Naive thymus-derived CD8-positive, alpha-beta T cell (primary cell): ENCODE measurements at regions not wholly inside any gene's neighbourhood (a gene's known extent, or its start where the extent isn't known, plus 50 kb on each side); places are given as distances from the start of the nearest gene placed in this dataset.
"Not testable (repeated sequence)": the region's sequence is repeated elsewhere in the genome, so short reads cannot be mapped to it uniquely, and the experiment has no call there.

ENCODE experiments used
- ATAC-seq, 2 donors: fragments of 150-1000 bp; cut with Tn5 transposase in 1 of 2; sonication (Bioruptor Pico), chemical (Tn5 transposase) in 1 of 2; 1 replicate in 1 of 2; 2 replicates in 1 of 2; pipeline ENCODE4 v1.10.0; 2021; ENCODE audit warnings: mild to moderate bottlenecking in 2 of 2, moderate library complexity in 2 of 2
- POLR2A ChIA-PET: fragments of 350-600 bp; sonication (Branson Sonifier 250); formaldehyde crosslinking; loops from one replicate; lab custom pipeline; 2021; ENCODE audit warnings: antibody characterized with exemption; lab: Charles Lee
- DNase-seq, 10 donors: peaks; one replicate each; pipeline versions ENCODE4 v3.0.0 to v3.0.0-alpha.2; 2020 to 2022
- H3K27ac Mint-ChIP-seq, 10 donors: one replicate each; pipeline ENCODE4 v1.8.0; 2020 to 2022; ENCODE audit warnings: mild to moderate bottlenecking in 10 of 10, mixed read lengths in 10 of 10, moderate library complexity in 4 of 10, inconsistent platforms in 1 of 10
- H3K27me3 Mint-ChIP-seq, 5 donors: one replicate each; pipeline ENCODE4 v1.8.0; 2021 to 2022; ENCODE audit warnings: mixed read lengths in 5 of 5
- H3K36me3 Mint-ChIP-seq, 3 donors: one replicate each; pipeline ENCODE4 v1.8.0; 2020 to 2022; ENCODE audit warnings: mixed read lengths in 3 of 3, mild to moderate bottlenecking in 2 of 3, inconsistent platforms in 1 of 3
- H3K4me1 Mint-ChIP-seq, 4 donors: one replicate each; pipeline ENCODE4 v1.8.0; 2021 to 2022; ENCODE audit warnings: mixed read lengths in 4 of 4
- H3K4me3 Mint-ChIP-seq, 10 donors: one replicate each; pipeline ENCODE4 v1.8.0; 2020 to 2022; ENCODE audit warnings: mild to moderate bottlenecking in 10 of 10, mixed read lengths in 10 of 10, moderate library complexity in 6 of 10, inconsistent platforms in 1 of 10
- H3K9me3 Mint-ChIP-seq, 9 donors: one replicate each; pipeline ENCODE4 v1.8.0; 2020 to 2022; ENCODE audit warnings: mixed read lengths in 9 of 9, mild to moderate bottlenecking in 3 of 9, inconsistent platforms in 1 of 9, moderate library complexity in 1 of 9

DNA sequence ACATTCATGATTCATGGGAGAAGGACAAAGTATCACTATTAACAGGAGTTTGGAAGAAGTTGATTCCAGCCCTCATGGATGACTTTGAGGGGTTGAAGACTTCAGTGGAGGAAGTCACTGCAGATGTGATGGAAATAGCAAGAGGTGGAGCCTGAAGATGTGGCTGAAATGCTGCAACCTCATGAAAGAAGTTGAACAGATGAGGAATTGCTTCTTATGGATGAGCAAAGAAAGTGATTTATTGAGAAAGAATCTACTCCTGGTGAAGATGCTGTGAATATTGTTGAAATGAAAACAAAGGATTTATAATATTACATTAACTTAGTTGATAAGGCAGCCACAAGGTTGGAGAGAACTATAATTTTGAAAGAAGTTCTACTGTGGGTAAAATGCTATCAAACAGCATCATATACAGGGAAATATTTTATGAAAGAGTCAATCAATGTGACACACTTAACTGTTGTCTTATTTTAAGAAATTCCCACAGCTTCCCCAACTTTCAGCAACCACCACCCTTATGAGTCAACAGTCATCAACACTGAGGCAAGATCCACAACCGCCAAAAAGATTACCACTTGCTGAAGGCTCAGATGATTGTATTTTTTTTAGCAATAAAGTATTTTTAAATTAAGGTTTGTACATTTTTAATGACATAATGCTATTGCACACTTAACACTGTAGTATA lies 302.6 kb downstream of the CBLL2 start:
- Mint-ChIP-seq H3K9me3 (peaks cover 0 to 5% (median 0%) of the 10 kb centered on the region in 9 donors), H3K36me3 (no peaks in the 10 kb centered on the region), H3K27me3 (no peaks in the 10 kb centered on the region), H3K27ac (no peak overlapping the region), H3K4me1 (no peaks in the 10 kb centered on the region), H3K4me3 (no peak overlapping the region)
- POLR2A ChIA-PET = no interaction called here
- DNase-seq = no peak
- no peak for ATAC-seq

DNA sequence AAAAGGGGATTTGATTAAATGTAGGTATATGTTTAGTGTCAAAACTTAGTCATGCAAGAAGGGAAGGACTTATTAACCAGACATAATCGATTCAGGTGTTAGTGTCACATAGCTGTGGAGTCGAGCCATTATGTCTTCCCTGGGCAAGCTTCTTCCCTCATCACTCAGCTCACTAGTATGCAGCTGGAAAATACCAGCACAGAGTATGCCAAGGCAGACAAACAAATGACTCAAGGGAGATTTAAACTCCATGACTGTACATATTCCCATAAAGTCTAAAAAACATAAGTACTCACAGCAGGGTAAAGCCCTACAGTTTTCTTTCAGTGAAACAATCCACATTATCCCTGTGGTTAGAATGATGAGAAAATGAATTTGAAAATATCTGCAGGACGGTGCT lies 304.5 kb downstream of the CBLL2 start:
- no peaks in the 10 kb centered on the region for H3K4me1 Mint-ChIP-seq
- H3K27ac Mint-ChIP-seq = no peak overlapping the region
- ATAC-seq = no peak

DNA sequence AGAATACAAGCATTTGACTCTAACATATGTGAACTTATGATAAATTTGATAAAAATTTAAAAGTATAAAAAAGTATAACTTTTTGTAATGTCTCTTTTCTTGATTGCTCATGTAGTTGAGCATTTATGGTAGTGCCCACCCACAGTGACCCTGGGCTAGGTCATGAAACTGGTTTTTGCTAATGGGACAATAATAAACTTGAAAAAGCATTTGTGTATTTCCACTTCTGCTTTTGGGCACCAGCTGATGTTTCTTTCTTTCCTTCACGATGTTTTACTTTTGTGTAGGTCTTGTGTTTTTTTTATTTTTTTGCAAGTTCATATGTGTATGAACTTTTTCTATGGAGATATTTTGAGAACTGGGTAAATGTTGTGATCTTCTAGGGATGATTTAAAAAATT lies 313.1 kb downstream of the CBLL2 start:
- Mint-ChIP-seq H3K27ac (no peak overlapping the region), H3K4me1 (no peaks in the 10 kb centered on the region), H3K4me3 (no peak overlapping the region), H3K27me3 (no peaks in the 10 kb centered on the region), H3K9me3 (peaks cover 0 to 8% (median 0%) of the 10 kb centered on the region in 9 donors), H3K36me3 (no peaks in the 10 kb centered on the region)
- DNase-seq (no peak), ATAC-seq (no peak)
- POLR2A ChIA-PET = no interaction called here

More for the DNA sequence above, 304.5 kb downstream of the CBLL2 start:
- POLR2A ChIA-PET = no interaction called here
- H3K27me3 Mint-ChIP-seq = no peaks in the 10 kb centered on the region
- H3K4me3 Mint-ChIP-seq = no peak overlapping the region
- no peak for DNase-seq
- H3K9me3 Mint-ChIP-seq = peaks cover 0 to 6% (median 0%) of the 10 kb centered on the region in 9 donors
- H3K36me3 Mint-ChIP-seq = no peaks in the 10 kb centered on the region

DNA sequence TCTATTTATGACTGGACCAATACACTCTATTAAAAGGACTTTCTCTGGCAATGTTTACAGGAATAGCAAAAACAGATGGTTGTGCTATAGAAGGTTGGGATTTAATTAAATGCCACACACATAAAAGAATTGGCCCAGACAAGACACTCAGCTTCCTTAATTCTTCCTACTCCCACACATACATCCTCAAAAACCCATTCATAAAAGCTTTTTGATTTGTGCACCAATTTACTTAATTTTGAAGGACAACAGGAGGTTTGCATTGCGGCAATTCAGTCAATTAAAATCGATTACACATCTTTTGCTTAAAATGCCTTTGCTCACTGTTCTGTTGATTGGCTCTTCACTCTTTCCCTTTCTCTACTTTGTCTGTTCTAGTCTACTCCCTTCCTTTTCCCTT lies 317.1 kb downstream of the CBLL2 start:
- no peak for ATAC-seq
- DNase-seq = no peak
- H3K27ac Mint-ChIP-seq = peak overlapping the region in 1 of 10 donors; percentile 56
- POLR2A ChIA-PET = no interaction called here
- no peaks in the 10 kb centered on the region for H3K4me1 Mint-ChIP-seq
- H3K4me3 Mint-ChIP-seq = no peak overlapping the region
- peaks cover 0 to 2% (median 0%) of the 10 kb centered on the region in 9 donors for H3K9me3 Mint-ChIP-seq
- H3K27me3 Mint-ChIP-seq = no peaks in the 10 kb centered on the region
- H3K36me3 Mint-ChIP-seq = no peaks in the 10 kb centered on the region

DNA sequence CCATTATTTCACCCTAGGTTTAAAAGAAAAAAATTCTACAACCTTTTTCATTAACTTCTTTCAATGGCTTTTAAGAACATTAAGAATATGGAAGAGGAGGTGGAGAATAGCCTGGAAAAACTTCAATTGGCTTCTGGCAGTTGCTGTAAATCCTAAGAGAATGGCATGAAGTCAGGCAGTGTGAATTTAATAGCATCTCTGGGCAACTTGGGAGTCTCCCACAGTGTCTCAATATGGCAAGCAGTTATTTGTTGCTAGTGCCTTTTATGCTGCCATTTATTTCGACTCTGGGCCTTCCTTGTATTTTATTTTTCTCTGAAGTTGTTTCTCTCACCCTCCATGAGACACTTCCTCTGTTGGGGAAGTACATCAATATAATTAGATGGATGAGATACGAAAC lies 322.1 kb downstream of the CBLL2 start:
- ATAC-seq = no peak
- no peaks in the 10 kb centered on the region for H3K36me3 Mint-ChIP-seq
- H3K4me1 Mint-ChIP-seq = no peaks in the 10 kb centered on the region
- POLR2A ChIA-PET = no interaction called here
- H3K4me3 Mint-ChIP-seq = no peak overlapping the region
- peaks cover 0 to 4% (median 0%) of the 10 kb centered on the region in 9 donors for H3K9me3 Mint-ChIP-seq
- H3K27ac Mint-ChIP-seq = no peak overlapping the region
- DNase-seq = no peak
- no peaks in the 10 kb centered on the region for H3K27me3 Mint-ChIP-seq

DNA sequence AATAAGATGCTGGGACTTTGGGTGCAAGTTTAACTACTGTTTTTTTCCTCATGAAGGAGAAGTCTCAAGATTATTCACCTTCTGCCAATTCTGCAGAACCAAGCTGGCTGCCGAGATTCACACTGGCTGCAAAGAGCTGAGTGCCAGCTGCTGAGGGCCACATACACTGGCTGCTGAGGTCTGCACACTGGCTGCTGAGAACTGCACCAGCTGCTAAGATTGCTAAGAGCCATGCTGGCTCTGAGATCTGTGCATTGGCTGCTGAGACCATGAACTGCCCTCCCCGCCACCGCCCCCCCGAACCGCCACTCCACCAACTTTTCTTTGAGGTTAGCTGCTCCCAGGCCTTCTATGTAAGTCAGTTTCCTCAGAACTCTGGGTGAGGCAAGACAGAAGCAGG lies 330.3 kb downstream of the CBLL2 start:
- Mint-ChIP-seq H3K9me3 (peaks cover 0 to 16% (median 3%) of the 10 kb centered on the region in 9 donors), H3K27me3 (no peaks in the 10 kb centered on the region), H3K4me1 (no peaks in the 10 kb centered on the region), H3K36me3 (no peaks in the 10 kb centered on the region), H3K27ac (no peak overlapping the region), H3K4me3 (no peak overlapping the region)
- DNase-seq (peak in 1 of 10 donors; percentile 36), ATAC-seq (no peak)
- POLR2A ChIA-PET = no interaction called here

DNA sequence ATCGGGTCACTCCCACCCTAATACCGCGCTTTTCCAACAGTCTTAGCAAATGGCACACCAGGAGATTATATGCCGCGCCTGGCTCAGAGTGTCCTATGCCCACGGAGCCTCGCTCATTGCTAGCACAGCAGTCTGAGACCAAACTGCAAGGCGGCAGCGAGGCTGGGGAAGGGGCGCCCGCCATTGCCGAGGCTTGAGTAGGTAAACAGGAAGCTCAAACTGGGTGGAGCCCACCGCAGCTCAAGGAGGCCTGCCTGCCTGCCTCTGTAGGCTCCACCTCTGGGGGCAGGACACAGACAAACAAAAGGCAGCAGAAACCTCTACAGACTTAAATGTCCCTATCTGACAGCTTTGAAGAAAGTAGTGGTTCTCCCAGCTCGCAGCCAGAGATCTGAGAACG lies 336.7 kb downstream of the CBLL2 start:
- ATAC-seq, H3K36me3 Mint-ChIP-seq, H3K27ac Mint-ChIP-seq, H3K4me3 Mint-ChIP-seq, H3K27me3 Mint-ChIP-seq, H3K4me1 Mint-ChIP-seq, POLR2A ChIA-PET: not testable (repeated sequence)
- DNase-seq = peak in 1 of 10 donors; percentile 36
- peaks cover 0 to 40% (median 7%) of the 10 kb centered on the region in 9 donors for H3K9me3 Mint-ChIP-seq

DNA sequence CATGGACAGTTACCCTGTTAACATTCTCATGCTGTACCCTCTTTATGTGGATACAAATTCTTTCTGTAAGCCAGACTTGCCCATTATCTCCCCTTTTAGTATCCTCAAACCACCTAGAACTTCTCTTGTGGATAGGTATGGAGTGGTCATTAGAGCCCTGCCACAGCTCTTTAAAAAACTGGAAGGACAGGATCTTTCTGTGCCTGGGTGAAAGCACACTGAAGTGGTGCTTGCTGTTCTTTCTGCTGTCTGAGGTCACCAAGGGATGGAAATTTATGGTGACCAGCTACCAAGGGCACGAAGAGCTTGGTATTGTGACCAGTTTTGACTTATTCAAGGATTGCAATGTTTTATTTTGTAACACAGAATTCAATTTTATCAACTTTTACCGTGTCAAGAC lies 344.2 kb downstream of the CBLL2 start:
- Mint-ChIP-seq H3K4me3 (no peak overlapping the region), H3K36me3 (peaks cover 0 to 5% (median 0%) of the 10 kb centered on the region in 3 donors), H3K27me3 (no peaks in the 10 kb centered on the region), H3K9me3 (peaks cover 0 to 20% (median 0%) of the 10 kb centered on the region in 9 donors), H3K4me1 (no peaks in the 10 kb centered on the region), H3K27ac (no peak overlapping the region)
- POLR2A ChIA-PET = no interaction called here
- ATAC-seq (no peak), DNase-seq (no peak)

DNA sequence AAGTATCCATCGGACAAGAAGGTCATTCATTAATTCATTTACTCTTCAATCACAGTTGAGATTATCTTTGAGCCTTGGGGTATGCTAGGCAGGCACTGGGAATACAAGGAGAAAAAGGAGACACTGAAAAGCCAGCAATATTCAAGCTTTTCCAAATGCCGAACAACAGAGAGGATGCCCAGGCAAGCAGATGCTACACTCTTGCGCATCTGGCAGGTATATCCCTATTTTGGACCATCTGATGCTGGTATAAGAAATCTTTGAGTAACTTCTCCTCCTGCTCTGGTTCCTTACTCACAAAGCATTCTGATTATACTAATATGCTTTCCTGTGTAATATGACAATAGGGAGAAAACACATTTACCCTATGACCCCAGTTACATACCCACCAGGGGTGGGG lies 354.9 kb downstream of the CBLL2 start:
- ATAC-seq (no peak), DNase-seq (no peak)
- H3K4me1 Mint-ChIP-seq = no peaks in the 10 kb centered on the region
- no peak overlapping the region for H3K4me3 Mint-ChIP-seq
- peaks cover 0 to 3% (median 0%) of the 10 kb centered on the region in 9 donors for H3K9me3 Mint-ChIP-seq
- no peaks in the 10 kb centered on the region for H3K27me3 Mint-ChIP-seq
- no peak overlapping the region for H3K27ac Mint-ChIP-seq
- no peaks in the 10 kb centered on the region for H3K36me3 Mint-ChIP-seq
- POLR2A ChIA-PET = no interaction called here

DNA sequence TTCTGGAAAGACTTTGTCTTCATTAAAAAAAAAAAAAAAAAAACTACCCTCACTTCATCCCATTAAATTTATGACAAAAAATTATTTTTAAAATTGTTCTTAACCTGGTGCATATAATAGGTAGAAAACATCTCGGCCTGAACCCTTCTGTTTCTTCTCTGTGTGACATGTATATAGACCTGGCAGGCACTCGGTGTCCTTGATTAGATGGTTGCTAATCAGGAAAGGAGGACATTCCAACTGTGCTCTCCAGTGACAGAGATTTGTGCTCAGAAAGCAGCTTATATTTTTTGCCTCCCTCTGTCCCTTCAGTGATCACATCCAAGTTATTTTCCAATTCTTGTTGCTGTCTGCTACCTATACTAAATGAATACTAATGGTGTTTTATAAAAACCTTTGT lies 355.6 kb downstream of the CBLL2 start:
- H3K36me3 Mint-ChIP-seq = no peaks in the 10 kb centered on the region
- DNase-seq = no peak
- POLR2A ChIA-PET = no interaction called here

DNA sequence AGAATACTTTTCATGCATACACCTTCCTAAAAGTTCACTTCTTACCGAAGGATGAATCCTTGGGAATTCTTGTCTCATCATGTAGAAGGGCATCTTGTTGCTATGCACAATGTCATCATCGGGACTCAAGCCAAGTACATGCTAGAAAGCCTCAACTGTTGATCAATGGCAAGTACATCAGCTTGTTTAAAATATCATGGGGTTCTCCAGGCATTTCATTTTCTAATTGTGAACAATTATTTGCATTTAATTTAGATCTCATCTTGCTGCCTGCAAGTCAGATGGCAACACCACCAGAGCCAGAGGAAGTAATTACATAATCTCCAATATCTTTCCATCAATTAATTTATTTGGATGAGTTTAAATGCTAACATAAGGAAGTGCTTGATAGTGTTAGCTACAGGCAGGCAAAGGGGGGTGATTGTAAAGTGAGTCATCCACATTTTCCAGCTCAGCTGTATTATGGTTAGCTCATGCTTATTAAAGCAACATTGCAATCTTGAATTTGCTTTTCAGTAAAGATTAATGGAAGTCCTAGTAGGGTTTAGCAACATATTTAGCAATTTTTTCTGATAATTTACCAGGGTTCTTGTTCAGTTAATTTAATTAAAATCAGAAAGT lies 356.5 kb downstream of the CBLL2 start:
- Mint-ChIP-seq H3K27me3 (no peaks in the 10 kb centered on the region), H3K4me3 (no peak overlapping the region), H3K4me1 (no peaks in the 10 kb centered on the region), H3K9me3 (peaks cover 0 to 3% (median 0%) of the 10 kb centered on the region in 9 donors), H3K36me3 (no peaks in the 10 kb centered on the region), H3K27ac (no peak overlapping the region)
- POLR2A ChIA-PET = no interaction called here
- ATAC-seq (no peak), DNase-seq (no peak)

More for the DNA sequence above, 355.6 kb downstream of the CBLL2 start:
- Mint-ChIP-seq H3K4me1 (no peaks in the 10 kb centered on the region), H3K4me3 (no peak overlapping the region), H3K27me3 (no peaks in the 10 kb centered on the region), H3K27ac (no peak overlapping the region), H3K9me3 (peaks cover 0 to 3% (median 0%) of the 10 kb centered on the region in 9 donors)
- ATAC-seq = no peak

DNA sequence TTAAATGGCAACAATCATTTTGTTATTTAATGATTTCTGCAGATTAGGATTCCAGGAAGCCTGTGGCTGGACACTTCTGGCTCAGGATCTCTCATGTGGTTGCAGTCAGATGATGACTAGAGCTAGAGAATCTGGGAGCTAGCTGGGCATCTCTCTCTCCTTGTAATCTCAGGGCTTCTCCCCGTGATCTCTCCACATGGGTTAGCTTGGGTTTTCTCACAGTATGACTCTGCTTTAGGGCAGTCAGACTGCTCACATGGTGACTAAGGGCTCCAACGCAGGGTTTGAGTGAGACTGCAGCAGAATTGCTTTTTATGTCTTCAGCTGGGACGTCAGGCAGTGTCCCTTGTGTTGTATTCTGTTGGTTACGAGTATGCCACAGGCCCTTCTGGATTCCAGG lies 361.4 kb downstream of the CBLL2 start:
- H3K27ac Mint-ChIP-seq = no peak overlapping the region
- no peaks in the 10 kb centered on the region for H3K4me1 Mint-ChIP-seq
- H3K4me3 Mint-ChIP-seq = no peak overlapping the region
- H3K9me3 Mint-ChIP-seq = peaks cover 0 to 4% (median 0%) of the 10 kb centered on the region in 9 donors
- no peak for ATAC-seq
- no peak for DNase-seq
- H3K36me3 Mint-ChIP-seq = no peaks in the 10 kb centered on the region
- no peaks in the 10 kb centered on the region for H3K27me3 Mint-ChIP-seq
- POLR2A ChIA-PET = no interaction called here

DNA sequence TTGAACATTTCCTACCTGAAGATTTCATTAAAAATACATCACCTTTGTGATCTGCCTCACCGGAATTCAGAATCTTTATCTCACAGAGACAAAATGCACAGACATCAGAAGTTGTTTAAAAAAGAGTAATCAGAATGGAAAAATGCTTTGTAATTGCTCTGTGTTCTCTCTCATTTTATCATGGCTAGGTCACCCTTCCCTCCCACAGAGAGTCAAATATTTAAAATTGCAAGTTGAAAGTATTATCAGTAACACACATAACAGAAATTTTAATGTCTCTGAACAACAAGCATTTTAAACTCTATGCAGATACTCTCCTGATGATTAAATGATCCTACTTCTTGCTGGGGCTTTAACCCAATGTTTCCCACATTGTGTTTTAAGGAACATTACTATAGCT lies 362.0 kb downstream of the CBLL2 start:
- no peaks in the 10 kb centered on the region for H3K36me3 Mint-ChIP-seq
- peaks cover 0 to 4% (median 0%) of the 10 kb centered on the region in 9 donors for H3K9me3 Mint-ChIP-seq
- H3K27ac Mint-ChIP-seq = no peak overlapping the region
- no peaks in the 10 kb centered on the region for H3K4me1 Mint-ChIP-seq
- H3K27me3 Mint-ChIP-seq = no peaks in the 10 kb centered on the region
- POLR2A ChIA-PET = no interaction called here
- H3K4me3 Mint-ChIP-seq = no peak overlapping the region
- DNase-seq = no peak
- no peak for ATAC-seq

DNA sequence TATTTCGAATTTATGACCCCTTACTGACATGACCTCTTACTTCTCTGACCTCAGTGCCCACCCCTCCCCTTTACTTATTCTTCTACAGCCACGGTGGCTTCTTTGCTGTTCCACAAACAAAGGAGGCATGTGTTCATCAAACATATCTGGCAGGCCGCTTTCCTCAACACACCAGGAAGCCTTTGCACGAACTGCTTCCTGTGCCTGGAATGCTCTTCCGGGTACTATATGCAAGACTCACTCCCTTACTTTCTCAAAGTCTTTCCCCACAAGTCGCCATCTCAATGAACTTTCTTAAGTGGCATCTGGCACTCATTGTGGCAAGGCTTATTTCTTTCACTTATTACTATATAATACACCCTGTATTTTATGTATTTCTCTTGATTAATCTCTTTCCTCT lies 351.5 kb upstream of the DDX53 start:
- ATAC-seq (no peak), DNase-seq (no peak)
- POLR2A ChIA-PET = no interaction called here
- Mint-ChIP-seq H3K4me3 (no peak overlapping the region), H3K27ac (no peak overlapping the region), H3K27me3 (no peaks in the 10 kb centered on the region), H3K9me3 (no peaks in the 10 kb centered on the region), H3K36me3 (no peaks in the 10 kb centered on the region), H3K4me1 (no peaks in the 10 kb centered on the region)
